ENCODE measurements at regions not wholly inside any gene's neighbourhood (a gene's known extent, or its start where the extent isn't known, plus 50 kb on each side); places are given as distances from the start of the nearest gene placed in this dataset.
"Not testable (repeated sequence)": the region's sequence is repeated elsewhere in the genome, so short reads cannot be mapped to it uniquely, and the experiment has no call there.

- TF ChIP-seq ZNF274 (IDR thresholded peaks at IDR 0.05; ENCODE audit: low read depth, low read length), result no peak
- no peak overlapping the region for H3K4me3 ChIP-seq (ENCODE audit: low read length)
Observed at GRCh38 chr6:11427091-11427722, 110.3 kb upstream of the TMEM170B start.

- H3K4me3 ChIP-seq (ENCODE audit: low read length), result no peak overlapping the region
- no peak for TF ChIP-seq ZNF274 (IDR thresholded peaks at IDR 0.05; ENCODE audit: low read depth, low read length)
Observed at GRCh38 chr6:11426571-11426970, 111.0 kb upstream of the TMEM170B start.

DNA sequence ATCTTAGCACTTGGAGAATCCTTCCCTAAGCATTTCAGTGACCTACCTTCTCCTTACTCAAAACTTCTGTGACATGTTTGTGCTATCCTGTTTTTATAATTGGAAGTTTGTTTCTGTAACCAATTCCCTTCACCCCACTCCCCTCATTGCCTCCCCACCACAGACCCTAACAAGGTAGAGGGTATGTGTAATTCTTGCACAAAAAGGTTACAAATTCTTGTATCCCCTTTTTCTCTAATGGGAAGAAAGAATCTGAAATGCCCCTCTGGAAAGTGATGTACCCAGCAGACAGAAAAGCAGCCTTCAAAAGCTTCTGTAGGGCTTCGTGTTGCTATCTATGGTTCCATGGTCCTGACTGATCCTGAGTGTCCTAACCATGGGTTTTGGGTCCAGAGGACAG is 111.7 kb upstream of the TMEM170B start:
- no peak for TF ChIP-seq ZNF274 (IDR thresholded peaks at IDR 0.05; ENCODE audit: low read depth, low read length)
- H3K4me3 ChIP-seq (ENCODE audit: low read length), result no peak overlapping the region

GRCh38 chr6:11425431-11425871 is 112.1 kb upstream of the TMEM170B start:
- no peak overlapping the region for H3K4me3 ChIP-seq (ENCODE audit: low read length)

DNA sequence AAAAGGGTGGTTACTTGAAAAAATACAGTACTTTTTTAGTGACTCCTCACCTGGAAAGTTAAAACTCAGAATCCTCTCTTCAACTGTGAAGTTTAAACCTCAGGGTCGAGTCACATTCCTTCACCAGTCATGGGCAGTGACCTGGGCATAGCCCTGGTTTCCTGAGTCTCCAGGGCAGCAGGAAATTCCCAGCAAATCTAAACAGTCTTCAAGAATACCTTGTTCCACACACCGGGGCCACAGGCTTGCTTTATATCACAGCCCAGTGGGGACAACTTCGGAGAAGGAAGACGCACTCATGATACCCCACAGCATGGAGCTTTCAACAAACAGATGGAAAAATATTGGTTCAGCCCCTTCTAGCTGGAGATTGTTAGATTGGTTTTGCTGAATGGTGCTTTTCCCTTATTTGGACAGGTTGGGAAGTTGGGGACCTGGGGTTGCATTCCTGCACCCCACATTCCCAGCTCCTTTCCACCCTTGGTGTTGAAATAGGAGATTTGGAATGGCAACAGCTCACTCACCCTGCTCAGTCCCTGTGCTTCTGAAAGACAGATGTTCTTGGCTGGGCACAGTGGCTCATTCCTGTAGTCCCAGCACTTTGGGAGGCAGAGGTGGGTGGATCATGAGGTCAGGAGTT is 113.0 kb upstream of the TMEM170B start:
- no peak overlapping the region for H3K4me3 ChIP-seq (ENCODE audit: low read length)
- TF ChIP-seq ZNF274 (IDR thresholded peaks at IDR 0.05; ENCODE audit: low read depth, low read length), result no peak

More at GRCh38 chr6:11425431-11425871, 112.1 kb upstream of the TMEM170B start:
- TF ChIP-seq ZNF274 (IDR thresholded peaks at IDR 0.05; ENCODE audit: low read depth, low read length), result no peak

DNA sequence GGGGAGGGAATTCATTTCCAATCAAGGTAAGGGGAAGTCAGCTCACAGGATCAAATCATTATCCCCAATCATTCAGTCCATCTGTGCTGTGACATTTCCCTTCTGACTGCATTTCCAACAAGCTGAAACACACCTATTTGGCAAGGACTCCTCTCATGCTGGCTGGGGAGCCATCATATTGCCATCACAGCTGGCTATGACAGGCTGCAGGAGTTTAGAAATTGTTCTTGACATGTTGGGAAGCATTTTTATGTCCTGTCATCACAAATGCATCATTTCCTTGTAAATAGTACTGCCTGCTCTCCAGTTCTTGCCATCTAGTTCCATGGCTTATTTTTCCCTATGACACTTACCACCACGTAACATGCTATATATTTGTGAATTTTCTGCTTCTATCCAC is 113.9 kb upstream of the TMEM170B start:
- H3K4me3 ChIP-seq (ENCODE audit: low read length), result no peak overlapping the region
- TF ChIP-seq ZNF274 (IDR thresholded peaks at IDR 0.05; ENCODE audit: low read depth, low read length), result no peak

GRCh38 chr6:11423072-11423471 is 114.5 kb upstream of the TMEM170B start:
- no peak overlapping the region for H3K4me3 ChIP-seq (ENCODE audit: low read length)
- no peak for TF ChIP-seq ZNF274 (IDR thresholded peaks at IDR 0.05; ENCODE audit: low read depth, low read length)

DNA sequence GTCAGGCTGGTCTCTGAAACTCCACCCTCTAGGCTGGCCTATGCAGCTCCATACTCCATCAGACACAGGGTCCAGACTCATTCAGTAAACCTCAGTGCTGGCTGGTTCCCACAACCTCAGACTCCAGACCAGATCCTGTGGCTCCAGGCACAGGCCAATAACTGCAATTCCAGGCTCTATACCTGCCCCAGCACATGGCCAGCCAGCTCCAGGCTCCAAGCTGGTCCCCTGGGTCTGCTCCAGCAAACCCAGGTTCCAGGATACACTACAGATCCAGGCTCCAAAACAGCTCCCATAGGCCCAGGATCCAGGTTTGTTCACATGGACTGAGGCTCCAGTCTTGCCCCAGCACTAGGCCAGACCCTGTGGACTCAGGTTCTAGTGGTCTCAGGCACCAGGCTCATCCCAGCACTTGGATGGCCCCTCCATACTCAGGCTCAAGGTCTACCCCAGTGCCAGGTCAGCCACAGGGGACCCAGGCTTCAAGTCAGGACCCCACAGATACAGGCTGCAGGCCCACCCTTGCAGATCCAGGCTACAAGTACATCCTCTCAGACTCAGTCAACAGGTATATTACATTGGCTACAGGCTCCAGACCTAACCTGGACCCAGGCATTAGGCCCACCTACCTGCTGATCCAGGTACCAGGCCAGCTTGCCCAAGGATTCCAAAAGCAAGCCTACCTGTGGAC is 117.6 kb upstream of the TMEM170B start:
- TF ChIP-seq ZNF274 (IDR thresholded peaks at IDR 0.05; ENCODE audit: low read depth, low read length), result no peak
- no peak overlapping the region for H3K4me3 ChIP-seq (ENCODE audit: low read length)

GRCh38 chr6:11418290-11418905 is 119.2 kb upstream of the TMEM170B start:
- no peak overlapping the region for H3K4me3 ChIP-seq (ENCODE audit: low read length)
- TF ChIP-seq ZNF274 (IDR thresholded peaks at IDR 0.05; ENCODE audit: low read depth, low read length), result no peak

- no peak overlapping the region for H3K4me3 ChIP-seq (ENCODE audit: low read length)
- no peak for TF ChIP-seq ZNF274 (IDR thresholded peaks at IDR 0.05; ENCODE audit: low read depth, low read length)
Observed at GRCh38 chr6:11416936-11417576, 120.5 kb upstream of the TMEM170B start.

GRCh38 chr6:11416099-11416935 is 121.2 kb upstream of the TMEM170B start:
- not testable (repeated sequence) for H3K4me3 ChIP-seq (ENCODE audit: low read length)

GRCh38 chr6:11415557-11415956 is 122.0 kb upstream of the TMEM170B start:
- H3K4me3 ChIP-seq (ENCODE audit: low read length), result no peak overlapping the region
- TF ChIP-seq ZNF274 (IDR thresholded peaks at IDR 0.05; ENCODE audit: low read depth, low read length), result no peak

DNA sequence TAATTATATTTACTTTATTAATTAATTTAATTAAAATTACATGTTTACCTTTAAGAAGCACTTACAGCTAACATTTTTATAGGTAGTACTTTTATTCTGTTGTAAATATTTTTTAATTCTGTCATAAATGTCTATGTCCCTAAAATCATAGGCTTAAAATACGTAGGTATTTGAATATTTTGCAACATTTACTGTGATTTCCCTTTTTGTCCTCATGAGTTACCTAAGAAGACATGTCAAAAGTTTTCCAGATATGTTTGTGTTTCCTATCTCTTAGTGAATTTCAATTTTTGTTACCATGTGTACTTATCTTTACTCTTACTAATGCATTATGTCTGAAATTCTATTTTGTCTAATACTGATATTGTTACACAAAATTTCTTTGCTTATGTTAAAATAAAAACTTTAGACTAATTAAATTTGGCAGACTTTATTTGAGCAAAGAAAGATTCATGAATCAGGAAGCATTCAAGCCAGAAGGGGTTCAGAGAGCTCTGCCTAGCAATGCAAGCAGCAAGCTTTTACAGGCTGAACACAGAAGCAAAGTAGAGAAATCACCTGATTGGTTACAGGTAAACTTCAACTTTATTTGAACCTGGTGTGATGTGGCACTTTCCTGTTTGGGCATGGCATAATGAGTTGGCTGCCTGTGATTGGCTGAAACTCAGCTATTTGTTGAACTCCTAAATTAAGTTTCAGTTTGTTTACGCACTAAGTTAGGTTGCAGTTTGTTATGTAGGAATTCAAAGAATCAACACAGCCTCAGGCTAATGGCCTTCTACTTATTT is 123.2 kb upstream of the TMEM170B start:
- H3K4me3 ChIP-seq (ENCODE audit: low read length), result no peak overlapping the region
- TF ChIP-seq ZNF274 (IDR thresholded peaks at IDR 0.05; ENCODE audit: low read depth, low read length), result no peak
